Ovary (tissue), 7 donors: ENCODE measurements at regions not wholly inside any gene's neighbourhood (a gene's known extent, or its start where the extent isn't known, plus 50 kb on each side); places are given as distances from the start of the nearest gene placed in this dataset.

Experiments
- DNase-seq, 5 donors: peaks; one replicate each; pipeline ENCODE4 v3.0.0-alpha.2; 2019 to 2020
- H3K27ac ChIP-seq, 2 donors: fragments of 200-600 bp; one replicate each; pipeline versions ENCODE4 v1.5.1 to v1.8.0; 2019 to 2022
- H3K27me3 ChIP-seq: fragments of 200-600 bp; one replicate; pipeline ENCODE4 v1.8.0; 2022
- H3K36me3 ChIP-seq: fragments of 200-600 bp; sonication (generic); one replicate; pipeline ENCODE4 v1.5.1; 2019
- H3K4me1 ChIP-seq: one replicate; pipeline ENCODE4 v1.8.1; 2013; ENCODE audit warnings: mild to moderate bottlenecking, moderate library complexity; ENCODE audit not compliant: insufficient read depth
- H3K4me3 ChIP-seq: fragments of 200-600 bp; sonication (generic); one replicate; pipeline ENCODE4 v1.5.1; 2017
- H3K9me3 ChIP-seq, 2 donors: fragments of 200-600 bp in 1 of 2; sonication (generic) in 1 of 2; one replicate each; pipeline versions ENCODE4 v1.5.1 to v1.8.1; 2013 to 2019; ENCODE audit warnings: mild to moderate bottlenecking in 1 of 2, moderate library complexity in 1 of 2
- EP300 ChIP-seq: sonication (generic); formaldehyde crosslinking; IDR thresholded peaks from one replicate; pipeline ENCODE4 v1.6.1; 2017; ENCODE audit warnings: antibody characterized with exemption
- POLR2A ChIP-seq: fragments of 450-650 bp; IDR thresholded peaks from one replicate; pipeline ENCODE4 v1.6.1; 2017; ENCODE audit warnings: antibody characterized with exemption, mild to moderate bottlenecking, moderate library complexity
- WGBS, 3 donors: extraction: QIAGEN DNeasy Blood & Tissue Kit in 1 of 3; methylation state at CpG; one replicate each; pipeline versions ENCODE4 v1.1.5 to v1.1.7; 2013 to 2017; 5-methylcytosine and 5-hydroxymethylcytosine counted together
- intact Hi-C, 4 donors: fragments of 100-400 bp; cut with DNase I; formaldehyde crosslinking; loops; one replicate each; pipeline versions ENCODE4 v1.11.0 to v1.15.1; 2022 to 2023
- TF ChIP-seq, protein P1 (sequence below), 3 donors: fragments of 450-650 bp in 2 of 3; fragments of 200-600 bp in 1 of 3; IDR thresholded peaks; one replicate each; pipeline versions ENCODE4 v1.5.1 to v1.8.0; 2016 to 2022; ENCODE audit warnings: antibody characterized with exemption in 3 of 3, mild to moderate bottlenecking in 1 of 3
- donor health status: DM: no; HTN: no; CAD: no; lungs with moderate emphysema.
- donor health status: DM: no; HTN: no; CAD: no.
- donor health status: Bipolar disorder and iron deficiency.
- donor health status: DM: no; HTN: no; CAD: no.
- donor health status: DM: yes; HTN: yes; CAD: no.

- H3K9me3 ChIP-seq, result no peaks in the 10 kb centered on the region
- H3K27me3 ChIP-seq, result no peaks in the 10 kb centered on the region
- H3K36me3 ChIP-seq, result no peaks in the 10 kb centered on the region
- H3K4me1 ChIP-seq, result no peaks in the 10 kb centered on the region
- intact Hi-C loops, result no loop called here
- TF ChIP-seq POLR2A (no peak), EP300 (no peak)
- TF ChIP-seq, protein P1, sequence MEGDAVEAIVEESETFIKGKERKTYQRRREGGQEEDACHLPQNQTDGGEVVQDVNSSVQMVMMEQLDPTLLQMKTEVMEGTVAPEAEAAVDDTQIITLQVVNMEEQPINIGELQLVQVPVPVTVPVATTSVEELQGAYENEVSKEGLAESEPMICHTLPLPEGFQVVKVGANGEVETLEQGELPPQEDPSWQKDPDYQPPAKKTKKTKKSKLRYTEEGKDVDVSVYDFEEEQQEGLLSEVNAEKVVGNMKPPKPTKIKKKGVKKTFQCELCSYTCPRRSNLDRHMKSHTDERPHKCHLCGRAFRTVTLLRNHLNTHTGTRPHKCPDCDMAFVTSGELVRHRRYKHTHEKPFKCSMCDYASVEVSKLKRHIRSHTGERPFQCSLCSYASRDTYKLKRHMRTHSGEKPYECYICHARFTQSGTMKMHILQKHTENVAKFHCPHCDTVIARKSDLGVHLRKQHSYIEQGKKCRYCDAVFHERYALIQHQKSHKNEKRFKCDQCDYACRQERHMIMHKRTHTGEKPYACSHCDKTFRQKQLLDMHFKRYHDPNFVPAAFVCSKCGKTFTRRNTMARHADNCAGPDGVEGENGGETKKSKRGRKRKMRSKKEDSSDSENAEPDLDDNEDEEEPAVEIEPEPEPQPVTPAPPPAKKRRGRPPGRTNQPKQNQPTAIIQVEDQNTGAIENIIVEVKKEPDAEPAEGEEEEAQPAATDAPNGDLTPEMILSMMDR (IDR thresholded peaks at IDR 0.05), result no peak
- no peak for DNase-seq
- H3K4me3 ChIP-seq, result no peak overlapping the region
- H3K27ac ChIP-seq, result no peak overlapping the region
Observed at GRCh38 chr3:180287703-180288102, 251.0 kb upstream of the PEX5L start.

- Histone ChIP-seq H3K36me3 (no peaks in the 10 kb centered on the region), H3K27me3 (no peaks in the 10 kb centered on the region), H3K4me1 (no peaks in the 10 kb centered on the region), H3K27ac (no peak overlapping the region), H3K4me3 (no peak overlapping the region), H3K9me3 (no peaks in the 10 kb centered on the region)
- intact Hi-C loops, result no loop called here
- whole genome bisulfite sequencing, 3 donors, result 89 to 90% (median 89%) methylated on average over 2 of the region's 2 CpGs
- TF ChIP-seq, protein P1 (IDR thresholded peaks at IDR 0.05), result no peak
- TF ChIP-seq POLR2A, result no peak
- TF ChIP-seq EP300, result no peak
- no peak for DNase-seq
Observed at GRCh38 chr3:180288816-180289215, 252.1 kb upstream of the PEX5L start.

DNA sequence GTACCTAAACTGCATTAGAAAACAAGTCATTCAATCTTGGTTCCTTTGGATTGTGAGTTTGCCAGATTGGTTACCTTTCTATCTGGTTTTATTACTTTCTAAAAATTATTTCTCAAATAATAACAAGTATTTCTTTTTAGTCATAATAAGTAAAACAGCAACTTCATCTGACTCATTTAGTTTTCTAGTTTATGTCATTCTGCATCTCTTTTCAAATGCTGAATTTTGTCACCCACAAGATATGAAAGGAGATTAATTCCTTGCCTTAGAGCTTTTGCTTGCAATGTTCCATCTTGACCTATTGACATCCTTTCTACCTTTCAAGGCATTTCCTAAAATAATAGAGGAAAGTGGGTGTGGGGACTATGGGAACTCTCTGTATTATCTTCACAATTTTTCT is 253.6 kb upstream of the PEX5L start:
- Histone ChIP-seq H3K4me3 (no peak overlapping the region), H3K27me3 (no peaks in the 10 kb centered on the region), H3K4me1 (no peaks in the 10 kb centered on the region), H3K36me3 (no peaks in the 10 kb centered on the region), H3K27ac (no peak overlapping the region), H3K9me3 (no peaks in the 10 kb centered on the region)
- DNase-seq, result no peak
- TF ChIP-seq POLR2A, result no peak
- TF ChIP-seq, protein P1 (IDR thresholded peaks at IDR 0.05), result no peak
- intact Hi-C loops, result no loop called here

DNA sequence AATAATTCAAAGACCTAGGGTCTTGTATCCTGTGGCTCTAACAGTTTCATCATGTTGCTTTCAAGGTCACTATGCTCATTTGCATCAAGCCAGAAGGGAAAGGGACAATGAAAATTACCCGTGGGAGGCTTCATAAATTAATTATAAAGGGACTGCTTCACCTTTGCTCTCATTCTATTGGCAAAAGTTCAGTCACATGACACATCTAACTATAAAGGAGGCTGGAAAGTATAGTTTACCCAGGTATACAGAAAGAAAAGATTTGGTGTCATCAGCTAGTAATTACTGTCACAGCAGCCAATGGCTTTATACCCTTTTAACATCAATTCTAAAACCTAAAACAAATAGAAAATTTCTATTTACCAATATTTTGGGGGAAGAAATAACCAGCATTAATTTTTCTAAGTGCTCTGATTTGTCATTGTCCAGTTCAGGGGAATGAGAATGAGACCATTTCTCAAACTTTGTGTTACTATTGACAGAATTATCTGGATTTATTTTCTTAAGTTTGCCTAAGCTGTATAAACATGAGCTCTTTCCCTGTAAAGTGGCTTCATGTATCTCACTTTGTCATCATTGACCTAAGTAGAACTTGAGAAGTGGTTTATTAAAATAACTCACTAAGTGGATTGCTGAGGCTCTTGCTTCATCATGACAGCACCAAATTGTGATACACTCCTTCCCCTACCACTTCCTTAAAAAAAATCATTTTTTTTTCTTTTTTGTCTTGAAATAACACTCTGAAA is 257.7 kb upstream of the PEX5L start:
- Histone ChIP-seq H3K9me3 (no peaks in the 10 kb centered on the region), H3K4me3 (no peak overlapping the region), H3K4me1 (peaks cover 1% of the 10 kb centered on the region), H3K27ac (no peak overlapping the region), H3K36me3 (no peaks in the 10 kb centered on the region), H3K27me3 (no peaks in the 10 kb centered on the region)
- no peak for TF ChIP-seq EP300
- WGBS, 3 donors, result 46 to 56% (median 53%) methylated on average over 1 of the region's 1 CpG
- DNase-seq, result no peak
- intact Hi-C loops, result no loop called here

DNA sequence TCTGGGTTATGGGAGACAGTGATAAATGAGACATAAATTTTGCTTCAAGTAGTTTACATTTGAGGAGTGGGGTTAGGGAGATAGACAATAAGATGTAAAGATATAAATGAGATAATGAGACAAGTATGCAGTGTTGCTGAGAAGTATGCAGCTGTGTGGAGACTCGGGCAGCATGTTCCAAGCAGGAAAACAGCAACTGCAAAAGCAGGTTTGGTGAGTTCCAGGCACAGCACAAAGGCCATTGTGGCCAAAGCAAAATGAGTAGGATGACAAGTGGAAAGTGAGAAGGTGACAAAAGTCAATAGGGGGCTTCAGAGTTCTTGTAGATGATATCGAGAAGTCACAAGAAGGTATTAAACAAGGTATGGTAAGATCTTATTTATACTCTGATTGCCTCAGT is 259.1 kb upstream of the PEX5L start:
- TF ChIP-seq, protein P1 (IDR thresholded peaks at IDR 0.05), result no peak
- no peak for TF ChIP-seq EP300
- no peak for TF ChIP-seq POLR2A
- DNase-seq, result no peak
- H3K27me3 ChIP-seq, result no peaks in the 10 kb centered on the region
- H3K36me3 ChIP-seq, result no peaks in the 10 kb centered on the region
- H3K4me1 ChIP-seq, result peaks cover 1% of the 10 kb centered on the region
- H3K9me3 ChIP-seq, result no peaks in the 10 kb centered on the region
- no peak overlapping the region for H3K4me3 ChIP-seq
- no peak overlapping the region for H3K27ac ChIP-seq
- 59 to 75% (median 71%) methylated on average over 2 of the region's 2 CpGs for WGBS, 3 donors
- intact Hi-C loops, result no loop called here
